ENCODE measurements at regions not wholly inside any gene's neighbourhood (a gene's known extent, or its start where the extent isn't known, plus 50 kb on each side); places are given as distances from the start of the nearest gene placed in this dataset.

DNA sequence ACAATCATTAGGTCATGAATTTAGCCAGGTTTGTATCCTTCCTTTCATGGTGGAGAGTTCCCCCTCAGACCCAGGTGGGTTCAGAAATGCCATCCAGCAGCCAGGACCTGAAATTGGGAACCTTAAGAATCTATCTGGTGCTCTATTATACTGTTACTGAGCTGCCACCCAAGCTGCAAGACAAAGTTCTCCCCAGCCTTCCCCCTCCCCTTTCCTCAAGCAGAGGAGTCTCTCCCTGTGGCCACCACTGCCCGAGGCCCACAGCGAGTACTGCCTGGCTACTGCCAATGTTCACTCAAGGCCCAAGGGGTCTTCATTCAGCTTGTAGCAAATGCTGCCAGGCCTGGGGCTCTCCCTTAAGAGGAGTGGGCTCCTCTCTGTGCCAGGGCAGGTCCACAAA is 133.8 kb downstream of the TMEM38B start:
- 93 to 100% (median 94%) methylated on average over 2 of the region's 2 CpGs for WGBS, 3 donors
- TF ChIP-seq, protein P1, sequence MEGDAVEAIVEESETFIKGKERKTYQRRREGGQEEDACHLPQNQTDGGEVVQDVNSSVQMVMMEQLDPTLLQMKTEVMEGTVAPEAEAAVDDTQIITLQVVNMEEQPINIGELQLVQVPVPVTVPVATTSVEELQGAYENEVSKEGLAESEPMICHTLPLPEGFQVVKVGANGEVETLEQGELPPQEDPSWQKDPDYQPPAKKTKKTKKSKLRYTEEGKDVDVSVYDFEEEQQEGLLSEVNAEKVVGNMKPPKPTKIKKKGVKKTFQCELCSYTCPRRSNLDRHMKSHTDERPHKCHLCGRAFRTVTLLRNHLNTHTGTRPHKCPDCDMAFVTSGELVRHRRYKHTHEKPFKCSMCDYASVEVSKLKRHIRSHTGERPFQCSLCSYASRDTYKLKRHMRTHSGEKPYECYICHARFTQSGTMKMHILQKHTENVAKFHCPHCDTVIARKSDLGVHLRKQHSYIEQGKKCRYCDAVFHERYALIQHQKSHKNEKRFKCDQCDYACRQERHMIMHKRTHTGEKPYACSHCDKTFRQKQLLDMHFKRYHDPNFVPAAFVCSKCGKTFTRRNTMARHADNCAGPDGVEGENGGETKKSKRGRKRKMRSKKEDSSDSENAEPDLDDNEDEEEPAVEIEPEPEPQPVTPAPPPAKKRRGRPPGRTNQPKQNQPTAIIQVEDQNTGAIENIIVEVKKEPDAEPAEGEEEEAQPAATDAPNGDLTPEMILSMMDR (IDR thresholded peaks at IDR 0.05): no peak
- DNase-seq (no peak), ATAC-seq (no peak)
- no peak overlapping the region for H3K27ac ChIP-seq
- no peak overlapping the region for H3K4me3 ChIP-seq
- no peaks in the 10 kb centered on the region for H3K9me3 ChIP-seq
- H3K27me3 ChIP-seq (ENCODE audit: insufficient read depth in 3 of 3, low read length in 2 of 3): no peaks in the 10 kb centered on the region
- intact Hi-C loops (cut with DNase I): no loop called here
- no peaks in the 10 kb centered on the region for H3K4me1 ChIP-seq
- no peaks in the 10 kb centered on the region for H3K36me3 ChIP-seq (ENCODE audit: insufficient read depth in 1 of 2, low read depth in 1 of 2)

DNA sequence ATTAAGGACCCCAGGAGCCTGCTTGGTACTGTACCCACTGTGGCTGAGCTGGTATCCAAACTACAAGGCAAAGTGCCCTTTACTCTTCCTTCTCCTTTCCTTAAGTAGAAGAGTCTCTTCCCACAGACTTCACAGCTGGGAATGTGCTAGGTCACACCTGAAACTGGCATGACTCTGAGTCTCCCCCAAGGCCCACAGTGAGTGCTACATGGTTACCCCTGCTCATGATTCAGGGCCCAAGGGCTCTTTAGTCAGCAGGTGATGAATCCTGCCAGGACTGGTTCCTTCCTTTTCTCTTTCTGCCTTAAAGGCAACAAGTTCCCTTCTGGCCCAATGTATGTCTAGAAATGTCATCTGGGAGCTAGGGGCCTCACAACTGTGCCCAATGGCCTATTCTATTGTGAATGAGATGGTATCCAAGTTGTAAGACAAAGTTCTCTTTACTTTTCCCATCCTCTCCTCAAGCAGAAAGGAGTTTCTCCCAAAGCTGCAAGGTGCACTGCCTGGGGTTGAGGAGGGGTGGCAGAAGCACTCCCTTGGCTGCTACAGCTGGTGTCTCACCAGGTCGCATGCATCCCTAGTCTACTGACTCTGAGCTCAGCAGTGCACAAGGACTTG is 134.4 kb downstream of the TMEM38B start:
- no peaks in the 10 kb centered on the region for H3K36me3 ChIP-seq (ENCODE audit: insufficient read depth in 1 of 2, low read depth in 1 of 2)
- no peak overlapping the region for H3K4me3 ChIP-seq
- ATAC-seq: no peak
- TF ChIP-seq, protein P1 (IDR thresholded peaks at IDR 0.05): no peak
- 0 to 92% (median 90%) methylated on average over 1 of the region's 1 CpG for WGBS, 3 donors
- no peaks in the 10 kb centered on the region for H3K27me3 ChIP-seq (ENCODE audit: insufficient read depth in 3 of 3, low read length in 2 of 3)
- no peaks in the 10 kb centered on the region for H3K9me3 ChIP-seq
- H3K4me1 ChIP-seq: no peaks in the 10 kb centered on the region
- no peak overlapping the region for H3K27ac ChIP-seq
- intact Hi-C loops (cut with DNase I): no loop called here
- DNase-seq: no peak

DNA sequence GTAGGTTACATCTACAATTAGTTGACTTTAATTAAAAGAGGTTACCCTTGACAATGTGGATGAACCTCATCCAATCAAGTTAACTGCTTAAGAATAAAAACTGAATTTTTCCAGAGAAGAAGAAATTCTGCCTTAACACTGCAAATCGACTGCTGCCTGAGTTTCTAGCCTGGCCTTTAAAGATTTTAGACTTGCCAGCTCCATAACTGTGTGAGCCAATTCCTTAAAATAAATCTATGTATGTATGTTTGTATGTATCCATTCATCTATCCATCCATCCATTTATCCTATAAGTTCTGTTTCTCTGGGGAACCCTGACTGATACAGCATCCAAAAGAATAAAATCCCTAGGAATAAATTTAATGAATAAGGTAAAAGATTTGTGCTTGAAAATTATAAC is 136.1 kb downstream of the TMEM38B start:
- no peak overlapping the region for H3K27ac ChIP-seq
- 78 to 89% (median 86%) methylated on average over 1 of the region's 1 CpG for WGBS, 3 donors
- H3K36me3 ChIP-seq (ENCODE audit: insufficient read depth in 1 of 2, low read depth in 1 of 2): no peaks in the 10 kb centered on the region
- H3K4me1 ChIP-seq: peaks cover 3% of the 10 kb centered on the region
- H3K4me3 ChIP-seq: no peak overlapping the region
- no peaks in the 10 kb centered on the region for H3K27me3 ChIP-seq (ENCODE audit: insufficient read depth in 3 of 3, low read length in 2 of 3)
- no peak for DNase-seq
- no peak for ATAC-seq
- intact Hi-C loops (cut with DNase I): no loop called here
- TF ChIP-seq, protein P1 (IDR thresholded peaks at IDR 0.05): no peak
- H3K9me3 ChIP-seq: no peaks in the 10 kb centered on the region

DNA sequence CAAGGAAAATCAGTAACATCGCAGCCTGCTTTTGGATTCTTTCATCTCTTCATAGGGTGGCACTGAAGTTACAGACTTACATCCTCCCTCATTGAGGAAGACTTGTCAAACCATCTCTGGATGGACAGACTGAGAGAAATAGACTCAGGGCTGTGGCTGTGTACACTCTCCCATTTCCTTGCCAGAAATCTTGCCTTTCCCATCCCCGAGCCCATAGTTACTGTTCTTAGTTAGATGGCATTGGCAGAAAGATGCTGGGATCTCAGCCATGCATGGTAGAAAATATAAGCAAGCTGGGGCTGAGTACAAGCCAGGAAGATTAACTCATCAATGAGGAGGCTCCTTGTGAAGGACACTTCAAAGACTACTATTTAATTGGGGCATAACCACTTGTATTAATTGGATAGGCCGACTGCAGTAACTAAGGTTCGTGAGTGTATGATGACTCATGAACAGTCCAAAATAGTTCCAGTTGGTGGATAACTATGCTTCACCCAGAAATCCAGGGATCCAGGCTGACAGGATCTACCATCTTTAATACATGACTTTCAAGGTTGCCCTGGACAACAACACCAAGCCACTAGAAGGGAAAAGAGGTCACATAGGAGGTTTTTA is 137.9 kb downstream of the TMEM38B start:
- WGBS, 3 donors: 66 to 81% (median 77%) methylated on average over 4 of the region's 4 CpGs
- DNase-seq (no peak), ATAC-seq (peak in 1 of 4 donors; percentile 44)
- TF ChIP-seq, protein P1 (IDR thresholded peaks at IDR 0.05): no peak
- peaks cover 11% of the 10 kb centered on the region for H3K4me1 ChIP-seq
- no peaks in the 10 kb centered on the region for H3K36me3 ChIP-seq (ENCODE audit: insufficient read depth in 1 of 2, low read depth in 1 of 2)
- no peak overlapping the region for H3K27ac ChIP-seq
- H3K27me3 ChIP-seq (ENCODE audit: insufficient read depth in 3 of 3, low read length in 2 of 3): no peaks in the 10 kb centered on the region
- no peak overlapping the region for H3K4me3 ChIP-seq
- H3K9me3 ChIP-seq: no peaks in the 10 kb centered on the region
- intact Hi-C loops (cut with DNase I): no loop called here

Data from psoas muscle (tissue), 7 donors.